H1 (cell line): ENCODE measurements at regions not wholly inside any gene's neighbourhood (a gene's known extent, or its start where the extent isn't known, plus 50 kb on each side); places are given as distances from the start of the nearest gene placed in this dataset.

ENCODE experiments used
- BACH1 ChIP-seq: IDR thresholded peaks from 2 replicates; pipeline ENCODE4 v1.6.1; 2012; ENCODE audit warnings: low read length, improper control_type of control experiment
- CBX5 ChIP-seq: fragments of 300-800, 300-1000 bp; sonication (generic); IDR thresholded peaks from 2 replicates; pipeline ENCODE4 v1.7.1; 2016; ENCODE audit warnings: antibody characterized with exemption, low read length, low read depth
- CEBPB ChIP-seq: IDR thresholded peaks from 2 replicates; pipeline ENCODE4 v1.6.1; 2012; ENCODE audit warnings: low read depth, low read length
- EGR1 ChIP-seq: IDR thresholded peaks from 2 replicates; pipeline ENCODE4 v1.6.1; 2011; ENCODE audit warnings: low read depth, low read length, borderline replicate concordance
- GTF2F1 ChIP-seq: IDR thresholded peaks from 2 replicates; pipeline ENCODE4 v1.6.1; 2012; ENCODE audit warnings: low read depth, low read length, improper control_type of control experiment, borderline replicate concordance
- HDAC2 ChIP-seq, 2 experiments: fragments of 300-600 bp in 1 of 2; sonication (generic) in 1 of 2; IDR thresholded peaks; 2 replicates each; pipeline ENCODE4 v1.6.1; 2011 to 2012; ENCODE audit warnings: low read depth in 2 of 2, low read length in 2 of 2, mild to moderate bottlenecking in 2 of 2, moderate library complexity in 2 of 2, borderline replicate concordance in 1 of 2, inconsistent platforms in 1 of 2
- SIRT6 ChIP-seq: IDR thresholded peaks from one replicate; pipeline ENCODE4 v1.7.1; 2012; ENCODE audit warnings: low read length, inconsistent platforms
- SIX5 ChIP-seq: IDR thresholded peaks from 2 replicates; pipeline ENCODE4 v1.6.1; 2011; ENCODE audit warnings: mild to moderate bottlenecking, low read depth, low read length
- SP4 ChIP-seq: IDR thresholded peaks from 2 replicates; pipeline ENCODE4 v1.6.1; 2012; ENCODE audit warnings: low read length, inconsistent platforms
- TAF1 ChIP-seq: IDR thresholded peaks from 2 replicates; pipeline ENCODE4 v1.6.1; 2011; ENCODE audit warnings: mild to moderate bottlenecking, low read depth, low read length
- ZNF274 ChIP-seq: IDR thresholded peaks from 2 replicates; pipeline ENCODE4 v1.7.0; 2012; ENCODE audit warnings: low read length, borderline replicate concordance; ENCODE audit errors: extremely low read depth

DNA sequence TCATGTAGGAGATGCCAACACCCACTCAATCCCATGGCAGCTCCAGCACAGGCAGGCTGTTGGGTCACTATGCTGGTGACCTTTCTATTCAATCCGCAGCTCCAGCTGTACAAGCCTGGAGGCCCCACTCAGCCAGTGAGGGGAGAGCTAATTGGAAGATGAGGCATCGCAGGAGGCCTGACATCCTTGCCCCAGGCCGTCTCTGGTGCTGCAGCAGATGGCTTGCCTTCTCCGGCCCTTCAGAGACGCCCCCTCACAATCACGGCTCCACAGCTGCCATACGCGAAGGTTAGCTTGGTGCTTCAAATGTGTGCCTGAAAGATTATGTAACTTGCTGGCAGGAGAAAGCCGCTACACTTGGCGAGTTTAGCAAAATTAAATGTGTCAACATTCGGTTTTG, 104.2 kb upstream of the CLSTN2 start (continued):
- TF ChIP-seq GTF2F1 (no peak), SIX5 (no peak), TAF1 (no peak), CEBPB (no peak), ZNF274 (no peak), BACH1 (no peak), SIRT6 (no peak), SP4 (no peak), EGR1 (no peak), CBX5 (no peak), HDAC2 (IDR thresholded peaks at IDR 0.05; ENCODE audit: borderline replicate concordance in 1 of 2, low read depth in 2 of 2, low read length in 2 of 2) (no peak)
